ENCODE measurements at regions not wholly inside any gene's neighbourhood (a gene's known extent, or its start where the extent isn't known, plus 50 kb on each side); places are given as distances from the start of the nearest gene placed in this dataset.

DNA sequence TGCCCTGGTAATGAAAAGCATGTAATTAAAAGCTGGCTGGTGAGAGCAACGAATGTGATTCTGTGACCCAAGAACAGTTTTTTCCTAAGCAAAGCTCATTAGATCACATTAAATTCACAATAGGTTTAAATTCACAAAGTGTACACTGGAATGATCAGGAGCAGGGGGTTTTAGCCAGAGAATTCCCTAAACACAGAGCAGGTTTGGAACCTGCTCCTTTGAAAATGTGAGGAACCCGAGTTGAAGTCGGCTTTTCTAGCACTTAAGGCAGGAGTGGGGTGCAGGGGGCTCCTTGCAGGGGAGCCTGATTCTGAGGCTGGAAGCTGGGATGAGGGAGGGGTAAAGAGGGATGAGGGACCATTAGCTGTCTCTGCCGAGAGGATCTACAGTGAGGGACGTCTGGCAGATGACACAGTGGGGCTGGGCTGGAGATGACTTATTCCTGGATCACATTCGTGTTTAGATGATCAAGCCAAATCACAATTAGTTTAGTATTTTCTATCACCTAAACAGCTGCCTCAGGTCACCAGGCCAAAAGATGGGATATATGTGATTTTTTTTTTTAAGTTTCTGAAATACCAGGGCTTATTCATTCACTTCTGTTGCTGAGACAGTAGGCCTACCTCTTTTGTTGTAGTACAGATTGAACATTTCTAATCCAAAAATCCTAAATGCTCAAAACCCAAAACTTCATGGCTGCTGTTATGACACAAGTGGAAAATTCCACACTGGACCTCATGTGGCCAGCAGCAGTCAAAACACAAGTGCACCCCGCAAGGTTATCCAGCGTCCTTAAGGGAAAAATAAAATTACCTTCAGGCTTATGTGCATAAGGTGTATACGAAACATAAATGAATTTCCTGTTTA is 93.1 kb upstream of the HIVEP1 start:
- DNase-seq: no peak
- Histone ChIP-seq H3K27me3 (ENCODE audit: control insufficient read depth, insufficient read depth, low read length) (no peaks in the 10 kb centered on the region), H3K4me3 (ENCODE audit: insufficient read depth, low read depth, low read length) (no peak overlapping the region), H3K36me3 (replicated peaks; ENCODE audit: control insufficient read depth, insufficient read depth, low read length) (no peaks in the 10 kb centered on the region)

DNA sequence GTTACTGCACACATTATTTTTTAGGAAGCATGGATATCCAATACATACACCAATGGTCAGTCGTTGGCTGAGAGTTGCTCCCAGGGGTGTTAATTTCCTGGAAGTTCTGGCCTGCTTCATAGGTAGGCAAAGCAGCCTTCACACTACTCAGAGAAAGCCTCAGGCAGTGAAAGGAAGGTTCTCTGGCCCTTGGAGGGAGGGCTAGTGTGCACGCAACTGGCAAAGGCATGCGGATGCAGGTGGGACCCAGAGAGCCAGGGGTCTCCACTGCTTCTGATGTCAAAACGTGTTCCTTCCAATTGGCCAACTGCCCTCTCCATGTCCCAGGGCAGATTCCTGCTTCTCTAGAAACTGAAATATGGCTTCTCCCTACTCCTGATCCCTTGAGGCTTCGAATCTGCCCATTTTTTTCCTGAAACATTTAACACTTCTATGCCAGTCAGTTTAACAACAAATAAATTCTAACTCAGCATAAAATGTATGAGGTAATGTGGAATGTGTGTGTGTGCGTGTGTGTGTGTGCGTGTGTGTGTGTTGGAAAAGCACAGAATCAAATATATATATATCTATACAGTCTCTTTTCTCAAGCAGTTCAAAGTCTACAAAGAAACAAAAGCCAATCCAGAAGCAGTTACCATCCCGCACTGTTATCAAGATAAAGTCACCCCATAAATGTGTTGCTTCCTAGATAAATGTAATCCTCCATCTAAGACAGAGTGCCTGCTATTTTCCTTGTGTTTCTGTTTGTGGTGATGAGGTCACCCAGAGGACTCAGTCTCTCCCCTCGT is 94.0 kb upstream of the HIVEP1 start:
- no peaks in the 10 kb centered on the region for H3K36me3 ChIP-seq (replicated peaks; ENCODE audit: control insufficient read depth, insufficient read depth, low read length)
- DNase-seq: no peak
- H3K27me3 ChIP-seq (ENCODE audit: control insufficient read depth, insufficient read depth, low read length): no peaks in the 10 kb centered on the region
- H3K4me3 ChIP-seq (ENCODE audit: insufficient read depth, low read depth, low read length): no peak overlapping the region

DNA sequence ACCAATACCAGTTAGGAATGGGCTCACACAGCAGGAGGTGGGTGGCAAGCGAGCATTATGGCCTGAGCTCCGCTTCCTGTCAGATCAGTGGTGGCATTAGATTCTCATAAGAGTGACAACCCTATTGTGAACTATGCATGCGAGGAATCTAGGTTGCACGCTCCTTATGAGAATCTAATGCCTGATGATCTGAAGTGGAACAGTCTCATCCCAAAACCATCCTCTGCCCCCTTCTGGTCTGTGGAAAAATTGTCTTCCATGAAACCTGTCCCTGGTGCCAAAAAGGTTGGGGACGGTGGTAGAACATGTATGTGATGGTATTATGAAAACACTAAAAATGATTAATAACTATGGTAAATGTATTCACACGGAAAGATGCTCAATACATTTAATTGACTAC is 99.7 kb upstream of the HIVEP1 start:
- no peaks in the 10 kb centered on the region for H3K27me3 ChIP-seq (ENCODE audit: control insufficient read depth, insufficient read depth, low read length)
- H3K36me3 ChIP-seq (replicated peaks; ENCODE audit: control insufficient read depth, insufficient read depth, low read length): no peaks in the 10 kb centered on the region
- no peak for DNase-seq
- no peak overlapping the region for H3K4me3 ChIP-seq (ENCODE audit: insufficient read depth, low read depth, low read length)

DNA sequence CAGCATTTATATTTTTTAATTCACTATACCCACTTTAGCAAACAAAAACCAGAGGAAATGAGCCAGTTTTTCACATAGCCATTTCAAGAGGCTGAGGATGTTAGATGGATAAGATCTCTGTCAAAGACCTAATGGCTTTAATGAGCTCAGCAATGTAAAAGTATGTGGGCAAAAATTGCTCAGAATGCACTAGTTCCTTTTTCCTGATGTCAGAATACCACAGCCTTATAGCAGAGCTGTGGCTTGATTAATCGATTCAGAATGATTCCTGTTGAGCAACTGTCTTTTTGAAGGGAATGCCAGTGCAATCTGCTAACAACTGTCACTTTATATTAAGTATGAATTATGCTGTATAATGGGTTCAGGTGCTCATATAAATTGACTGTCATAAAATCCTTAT is 100.6 kb upstream of the HIVEP1 start:
- Histone ChIP-seq H3K27me3 (ENCODE audit: control insufficient read depth, insufficient read depth, low read length) (no peaks in the 10 kb centered on the region), H3K4me3 (ENCODE audit: insufficient read depth, low read depth, low read length) (no peak overlapping the region), H3K36me3 (replicated peaks; ENCODE audit: control insufficient read depth, insufficient read depth, low read length) (no peaks in the 10 kb centered on the region)
- DNase-seq: no peak

DNA sequence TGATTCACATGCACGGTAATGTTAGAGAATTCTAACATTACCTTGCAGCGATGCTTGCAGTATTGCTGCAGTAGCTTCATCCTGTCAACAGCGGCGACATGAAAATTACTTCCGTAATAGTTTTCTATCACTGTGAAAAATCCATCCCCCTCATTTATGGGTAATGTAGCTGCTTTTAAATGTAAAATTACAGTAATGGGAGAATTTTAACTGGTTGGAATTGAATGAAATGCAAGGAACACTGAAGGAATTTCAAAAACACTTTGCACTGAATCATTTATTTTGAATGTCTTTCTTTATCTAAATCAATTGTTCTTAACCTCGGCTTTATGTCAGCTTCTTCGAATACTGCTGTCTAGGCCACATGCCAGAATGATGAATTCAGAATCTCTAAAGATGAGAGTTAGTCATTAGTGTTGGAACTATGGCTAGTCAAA is 102.4 kb upstream of the HIVEP1 start:
- DNase-seq: no peak
- H3K4me3 ChIP-seq (ENCODE audit: insufficient read depth, low read depth, low read length): no peak overlapping the region
- no peaks in the 10 kb centered on the region for H3K36me3 ChIP-seq (replicated peaks; ENCODE audit: control insufficient read depth, insufficient read depth, low read length)

DNA sequence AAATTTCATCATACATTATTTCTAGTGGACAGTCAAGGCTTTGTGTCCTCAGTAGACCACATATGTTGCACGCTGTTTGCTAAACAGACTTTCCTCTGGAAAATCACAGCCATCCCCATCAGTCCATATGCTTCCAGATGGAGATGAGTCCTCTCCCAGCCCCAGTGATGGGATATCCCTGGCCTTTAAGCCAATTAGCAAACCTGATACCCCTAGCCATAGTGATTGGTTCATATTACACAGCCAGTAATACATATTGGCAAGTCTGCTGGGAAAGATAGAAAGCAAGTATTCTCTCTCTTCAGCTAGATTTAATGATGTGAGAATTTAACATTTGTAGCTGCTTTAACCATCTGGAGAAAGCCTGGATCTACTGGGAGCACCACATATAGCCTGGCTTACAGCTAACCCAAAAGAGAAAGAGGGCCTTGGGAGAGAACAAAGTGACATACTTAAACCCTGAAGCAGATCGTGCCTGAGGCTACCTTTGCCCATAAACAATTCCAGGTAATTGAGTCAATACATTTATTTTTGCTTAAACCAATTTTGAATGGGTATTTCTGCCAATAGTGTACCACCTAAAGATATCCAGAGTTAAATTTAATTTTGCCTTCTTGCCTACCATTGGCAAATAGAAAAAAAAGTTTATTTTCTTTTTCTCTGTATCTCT is 103.5 kb upstream of the HIVEP1 start:
- Histone ChIP-seq H3K4me3 (ENCODE audit: insufficient read depth, low read depth, low read length) (no peak overlapping the region), H3K36me3 (replicated peaks; ENCODE audit: control insufficient read depth, insufficient read depth, low read length) (no peaks in the 10 kb centered on the region), H3K27me3 (ENCODE audit: control insufficient read depth, insufficient read depth, low read length) (no peaks in the 10 kb centered on the region)
- no peak for DNase-seq

More for the DNA sequence above, 102.4 kb upstream of the HIVEP1 start:
- no peaks in the 10 kb centered on the region for H3K27me3 ChIP-seq (ENCODE audit: control insufficient read depth, insufficient read depth, low read length)

DNA sequence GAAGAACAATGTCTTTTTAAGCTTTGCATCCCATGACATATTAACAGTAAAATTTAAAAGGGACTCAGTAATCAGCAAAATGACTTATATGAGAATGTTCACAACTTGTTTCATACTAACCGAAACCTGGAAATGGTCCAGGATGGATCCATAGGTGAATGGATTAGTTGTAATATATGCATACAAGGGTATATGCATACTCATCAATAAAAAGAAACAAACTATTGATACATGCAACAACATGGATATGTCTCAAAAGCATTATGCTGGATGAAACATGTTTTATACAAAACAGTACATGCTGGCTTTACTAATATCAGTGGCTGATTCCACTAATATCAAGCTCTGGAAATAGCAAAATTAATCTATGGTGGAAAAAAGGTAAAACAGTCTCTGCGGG is 108.5 kb upstream of the HIVEP1 start:
- no peak overlapping the region for H3K4me3 ChIP-seq (ENCODE audit: insufficient read depth, low read depth, low read length)

DNA sequence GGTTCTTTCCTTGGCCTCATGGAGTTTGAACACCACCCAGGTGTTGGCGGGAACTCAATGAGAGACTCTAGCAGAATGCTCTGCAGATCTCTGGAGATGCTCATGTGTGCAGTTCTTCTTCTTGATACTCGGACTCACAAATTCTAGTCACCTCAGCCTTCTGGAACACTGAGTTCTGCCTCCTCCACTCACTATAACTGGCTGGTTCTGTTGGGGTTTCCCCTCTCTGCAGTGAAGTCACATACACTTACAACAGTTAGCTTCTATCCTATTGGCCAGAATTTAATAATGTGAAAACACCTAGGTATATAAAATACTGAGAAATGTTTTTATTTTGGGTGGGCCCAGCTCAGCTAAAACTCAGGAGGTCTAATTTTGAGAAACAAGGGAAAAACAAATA is 109.6 kb upstream of the HIVEP1 start:
- H3K27me3 ChIP-seq (ENCODE audit: control insufficient read depth, insufficient read depth, low read length): no peaks in the 10 kb centered on the region
- no peaks in the 10 kb centered on the region for H3K36me3 ChIP-seq (replicated peaks; ENCODE audit: control insufficient read depth, insufficient read depth, low read length)
- DNase-seq: no peak
- no peak overlapping the region for H3K4me3 ChIP-seq (ENCODE audit: insufficient read depth, low read depth, low read length)

More for the DNA sequence above, 108.5 kb upstream of the HIVEP1 start:
- Histone ChIP-seq H3K36me3 (replicated peaks; ENCODE audit: control insufficient read depth, insufficient read depth, low read length) (no peaks in the 10 kb centered on the region), H3K27me3 (ENCODE audit: control insufficient read depth, insufficient read depth, low read length) (no peaks in the 10 kb centered on the region)
- no peak for DNase-seq

DNA sequence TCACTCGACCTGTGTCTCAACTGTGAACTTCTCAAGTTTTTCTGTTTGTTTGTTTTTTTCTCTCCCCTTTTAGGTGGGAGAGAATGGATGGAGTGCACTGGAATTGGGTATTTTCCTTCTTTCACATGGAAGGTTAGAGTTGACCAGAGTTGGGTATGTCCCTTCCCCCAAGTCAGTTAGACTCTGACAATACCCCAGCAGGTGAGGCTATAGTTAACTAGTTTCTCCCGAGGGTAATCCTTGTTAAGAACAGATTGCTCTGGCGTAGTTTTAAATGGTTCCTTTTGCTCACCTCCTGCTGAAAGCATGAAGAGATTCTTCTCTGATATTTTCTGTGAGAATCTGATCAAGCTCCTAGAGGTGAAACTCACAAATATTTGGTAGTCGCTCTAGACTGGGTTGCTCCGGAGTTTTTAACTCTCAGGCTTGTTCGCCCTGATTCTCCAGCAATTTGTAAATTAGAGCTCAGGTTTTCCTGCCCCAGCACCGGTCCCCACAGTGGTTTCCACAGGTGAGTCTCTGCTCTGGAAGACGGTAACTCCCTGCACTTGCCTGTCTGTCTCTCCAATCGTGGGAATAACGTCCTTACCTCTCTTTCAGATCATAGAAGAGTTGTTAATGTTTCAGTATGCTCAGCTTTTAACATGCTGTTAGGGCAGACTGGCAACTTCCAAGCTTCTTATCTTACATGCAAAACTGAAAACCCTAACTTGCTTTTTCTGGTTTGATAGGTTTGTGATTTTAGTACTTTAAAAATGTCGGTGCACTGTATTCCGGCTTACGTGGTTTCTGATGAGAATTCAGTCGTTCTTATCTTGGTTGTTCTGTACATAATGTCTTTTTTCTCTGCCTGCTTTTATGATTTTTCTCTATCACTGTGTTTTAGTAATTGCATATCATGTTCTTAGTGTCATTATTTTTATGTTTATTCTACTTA is 111.2 kb upstream of the HIVEP1 start:
- no peak overlapping the region for H3K4me3 ChIP-seq (ENCODE audit: insufficient read depth, low read depth, low read length)
- peak; percentile 22 for DNase-seq
- no peaks in the 10 kb centered on the region for H3K36me3 ChIP-seq (replicated peaks; ENCODE audit: control insufficient read depth, insufficient read depth, low read length)

DNA sequence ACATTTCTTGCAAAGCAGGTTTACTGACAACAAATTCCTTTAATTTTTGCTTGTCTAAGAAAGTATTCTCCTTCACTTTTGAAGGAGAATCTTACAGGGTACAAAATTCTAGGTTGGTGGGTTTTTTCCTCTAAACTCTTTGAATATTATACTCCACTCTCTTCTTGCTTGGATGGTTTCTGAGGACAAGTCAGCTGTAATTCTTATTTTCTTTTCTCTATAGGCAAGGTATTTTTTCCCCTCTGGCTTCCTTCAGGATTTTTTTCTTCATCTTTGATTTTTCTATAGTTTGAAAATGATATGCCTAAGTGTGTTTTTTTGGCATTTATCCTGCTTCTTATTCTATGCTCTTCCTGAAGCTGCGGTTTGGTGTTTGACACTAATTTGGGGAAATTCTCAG is 112.5 kb upstream of the HIVEP1 start:
- Histone ChIP-seq H3K4me3 (ENCODE audit: insufficient read depth, low read depth, low read length) (no peak overlapping the region), H3K27me3 (ENCODE audit: control insufficient read depth, insufficient read depth, low read length) (no peaks in the 10 kb centered on the region), H3K36me3 (replicated peaks; ENCODE audit: control insufficient read depth, insufficient read depth, low read length) (no peaks in the 10 kb centered on the region)
- no peak for DNase-seq

More for the DNA sequence above, 111.2 kb upstream of the HIVEP1 start:
- H3K27me3 ChIP-seq (ENCODE audit: control insufficient read depth, insufficient read depth, low read length): no peaks in the 10 kb centered on the region

DNA sequence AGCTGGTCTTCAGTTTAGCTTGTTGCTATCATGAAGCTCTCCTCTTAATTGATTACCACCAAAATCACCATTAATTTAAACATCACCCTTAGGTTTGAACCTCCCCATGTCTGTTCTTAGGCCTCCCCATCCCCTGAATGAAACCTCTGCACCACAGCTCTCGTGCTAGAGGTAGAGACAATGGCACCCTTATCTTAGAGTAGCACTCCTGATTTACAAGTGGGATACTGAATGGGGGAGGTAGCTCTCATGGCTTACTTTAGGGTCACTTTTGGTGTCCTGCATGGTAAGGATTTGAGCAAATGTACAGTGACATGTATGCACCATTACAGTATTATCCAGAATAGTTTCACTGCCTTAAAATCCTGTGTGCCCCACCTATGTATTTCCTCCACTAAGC is 115.6 kb upstream of the ADTRP start:
- Histone ChIP-seq H3K36me3 (replicated peaks; ENCODE audit: control insufficient read depth, insufficient read depth, low read length) (no peaks in the 10 kb centered on the region), H3K4me3 (ENCODE audit: insufficient read depth, low read depth, low read length) (no peak overlapping the region), H3K27me3 (ENCODE audit: control insufficient read depth, insufficient read depth, low read length) (no peaks in the 10 kb centered on the region)
- no peak for DNase-seq

DNA sequence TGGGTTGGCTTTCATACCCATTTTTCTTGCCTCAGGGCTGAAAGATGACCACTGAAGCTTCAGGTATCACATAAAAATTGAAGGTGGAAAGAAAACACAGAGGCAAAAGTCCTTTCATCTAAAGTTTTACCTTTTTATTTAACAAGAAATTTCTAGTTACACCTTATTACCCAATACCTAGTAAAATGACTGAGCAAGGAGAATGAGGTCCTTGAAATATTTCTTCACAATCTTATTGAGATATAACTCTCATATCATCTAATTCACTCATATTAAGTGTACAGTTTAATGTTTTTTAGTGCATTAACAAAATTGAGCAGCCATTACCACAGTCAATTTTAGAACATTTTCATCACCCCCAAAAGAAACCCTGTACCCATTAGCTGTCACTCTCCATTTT is 112.9 kb upstream of the ADTRP start:
- no peaks in the 10 kb centered on the region for H3K27me3 ChIP-seq (ENCODE audit: control insufficient read depth, insufficient read depth, low read length)
- H3K36me3 ChIP-seq (replicated peaks; ENCODE audit: control insufficient read depth, insufficient read depth, low read length): no peaks in the 10 kb centered on the region

DNA sequence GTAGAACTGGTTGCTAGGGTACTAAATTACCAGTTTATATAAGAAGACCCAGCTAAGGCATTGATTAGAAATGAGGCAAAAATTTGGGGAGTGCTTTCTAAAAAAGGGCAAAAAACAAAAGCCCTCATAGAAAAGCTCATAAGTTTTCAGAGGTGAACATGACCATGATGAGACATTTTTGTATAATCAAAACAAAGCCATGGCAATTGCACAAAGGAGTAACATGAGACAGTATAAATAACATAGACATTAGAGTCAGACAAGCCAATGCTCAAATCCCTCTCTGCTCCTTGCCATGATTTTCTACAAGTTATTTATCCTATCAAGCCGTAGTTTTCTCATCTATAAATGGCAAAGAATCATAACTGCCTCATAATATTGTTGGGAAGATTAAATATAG is 112.2 kb upstream of the ADTRP start:
- no peaks in the 10 kb centered on the region for H3K27me3 ChIP-seq (ENCODE audit: control insufficient read depth, insufficient read depth, low read length)
- H3K4me3 ChIP-seq (ENCODE audit: insufficient read depth, low read depth, low read length): no peak overlapping the region
- H3K36me3 ChIP-seq (replicated peaks; ENCODE audit: control insufficient read depth, insufficient read depth, low read length): no peaks in the 10 kb centered on the region
- DNase-seq: no peak

More for the DNA sequence above, 112.9 kb upstream of the ADTRP start:
- no peak overlapping the region for H3K4me3 ChIP-seq (ENCODE audit: insufficient read depth, low read depth, low read length)
- DNase-seq: no peak

DNA sequence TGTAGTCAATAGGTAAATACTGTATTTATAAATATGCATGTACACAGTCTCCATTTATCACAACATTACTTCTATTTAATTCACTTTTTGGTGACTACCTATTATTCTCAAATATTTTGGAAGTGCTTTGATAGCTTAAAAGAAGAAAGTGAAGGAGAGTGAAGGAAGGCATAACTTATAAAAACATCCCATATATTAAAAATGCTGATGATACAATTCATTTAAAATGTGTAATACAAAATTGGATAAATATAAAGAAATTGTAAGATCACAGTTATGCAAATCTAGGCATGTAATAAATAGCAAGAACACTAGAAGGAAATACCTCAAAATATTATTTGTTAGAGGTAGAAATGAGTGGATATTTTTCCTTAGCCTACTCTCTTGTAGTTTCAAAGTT is 111.6 kb upstream of the ADTRP start:
- Histone ChIP-seq H3K27me3 (ENCODE audit: control insufficient read depth, insufficient read depth, low read length) (no peaks in the 10 kb centered on the region), H3K4me3 (ENCODE audit: insufficient read depth, low read depth, low read length) (no peak overlapping the region), H3K36me3 (replicated peaks; ENCODE audit: control insufficient read depth, insufficient read depth, low read length) (no peaks in the 10 kb centered on the region)
- DNase-seq: no peak
